H1 (cell line): ENCODE measurements at regions not wholly inside any gene's neighbourhood (a gene's known extent, or its start where the extent isn't known, plus 50 kb on each side); places are given as distances from the start of the nearest gene placed in this dataset.

ENCODE experiments used
- CTCF ChIA-PET: fragments of 300-600 bp; sonication (Branson Sonifier 250); formaldehyde crosslinking; loops from one replicate; lab custom pipeline; 2021; ENCODE audit not compliant: partially characterized antibody; lab: Charles Lee
- POLR2A ChIA-PET: fragments of 300-600 bp; sonication (Branson Sonifier 250); formaldehyde crosslinking; loops from one replicate; lab custom pipeline; 2021; ENCODE audit warnings: inconsistent platforms; ENCODE audit not compliant: partially characterized antibody; lab: Charles Lee
- DNase-seq, 2 experiments: peaks; one replicate each; pipeline versions ENCODE4 v3.0.0 to v3.0.0-alpha.2; 2010 to 2022; ENCODE audit warnings: low spot score in 2 of 2, low read depth in 1 of 2, mixed read lengths in 1 of 2
- FAIRE-seq: peaks from 2 replicates; lab custom pipeline; 2011; peaks lifted over from hg19 to GRCh38; lab: Jason Lieb, UNC
- H2AFZ ChIP-seq: 2 replicates; pipeline ENCODE4 v1.8.1; 2012; ENCODE audit warnings: low read length, inconsistent platforms
- H2AK5ac ChIP-seq: 2 replicates; pipeline ENCODE4 v1.6.1; 2013; ENCODE audit warnings: low read depth, low read length
- H2BK120ac ChIP-seq: replicated peaks from 2 replicates; pipeline ENCODE3; 2013; ENCODE audit warnings: low read depth, low read length, inconsistent platforms
- H2BK12ac ChIP-seq: 2 replicates; pipeline ENCODE4 v1.6.1; 2013; ENCODE audit warnings: low read depth, low read length
- H2BK15ac ChIP-seq: 2 replicates; pipeline ENCODE4 v1.6.1; 2013; ENCODE audit warnings: low read length
- H2BK20ac ChIP-seq: 2 replicates; pipeline ENCODE4 v1.6.1; 2013; ENCODE audit warnings: low read length
- H2BK5ac ChIP-seq: 2 replicates; pipeline ENCODE4 v1.6.1; 2013; ENCODE audit warnings: low read depth, low read length
- H3K14ac ChIP-seq: 2 replicates; pipeline ENCODE4 v1.6.1; 2013; ENCODE audit warnings: inconsistent platforms; ENCODE audit not compliant: insufficient read length
- H3K18ac ChIP-seq: 2 replicates; pipeline ENCODE4 v1.6.1; 2013; ENCODE audit warnings: low read length; ENCODE audit errors: extremely low read depth
- H3K23ac ChIP-seq: 2 replicates; pipeline ENCODE4 v1.6.1; 2013; ENCODE audit warnings: inconsistent platforms; ENCODE audit not compliant: insufficient read length
- H3K23me2 ChIP-seq: 2 replicates; pipeline ENCODE4 v1.6.1; 2013; ENCODE audit warnings: low read depth, low read length
- H3K27ac ChIP-seq: 2 replicates; pipeline ENCODE4 v1.6.1; 2011; ENCODE audit warnings: low read depth, low read length, inconsistent platforms
- H3K27me3 ChIP-seq, 4 experiments: replicated peaks in 1 of 4; 1 replicate in 1 of 4; 2 replicates in 3 of 4; pipeline versions ENCODE4 v1.6.1 to v1.8.1; 2011 to 2013; ENCODE audit warnings: low read length in 3 of 4, mild to moderate bottlenecking in 3 of 4, inconsistent platforms in 2 of 4, mixed read lengths in 2 of 4, moderate library complexity in 1 of 4; ENCODE audit not compliant: control insufficient read depth in 3 of 4, insufficient read depth in 3 of 4; ENCODE audit errors: extremely low read depth in 1 of 4
- H3K36me3 ChIP-seq, 4 experiments: 2 replicates each; pipeline versions ENCODE4 v1.6.1 to v1.8.1; 2011 to 2013; ENCODE audit warnings: mild to moderate bottlenecking in 4 of 4, low read length in 3 of 4, moderate library complexity in 2 of 4, control low read depth in 1 of 4, inconsistent platforms in 1 of 4; ENCODE audit not compliant: insufficient read depth in 4 of 4, control insufficient read depth in 2 of 4
- H3K4ac ChIP-seq: replicated peaks from 2 replicates; pipeline ENCODE3; 2013; ENCODE audit warnings: low read length, low read depth, mixed read lengths, inconsistent platforms; ENCODE audit not compliant: insufficient read length
- H3K4me1 ChIP-seq, 4 experiments: replicated peaks in 1 of 4; 1 replicate in 1 of 4; 2 replicates in 3 of 4; pipeline versions ENCODE4 v1.6.1 to v1.8.1; 2011 to 2013; ENCODE audit warnings: low read length in 3 of 4, inconsistent platforms in 2 of 4, mixed read lengths in 1 of 4; ENCODE audit not compliant: insufficient read depth in 4 of 4, control insufficient read depth in 3 of 4
- H3K4me2 ChIP-seq, 2 experiments: 2 replicates each; pipeline versions ENCODE4 v1.6.1 to v1.8.1; 2011 to 2013; ENCODE audit warnings: low read depth in 2 of 2, low read length in 2 of 2, control low read depth in 1 of 2, inconsistent platforms in 1 of 2, mild to moderate bottlenecking in 1 of 2; ENCODE audit not compliant: insufficient read depth in 1 of 2
- H3K4me3 ChIP-seq, 4 experiments: fragments of 200-600, 300-600 bp in 1 of 4; sonication (generic), shearing (Covaris generic), sonication (Bioruptor Twin) in 1 of 4; 2 replicates each; pipeline versions ENCODE4 v1.5.1 to v1.8.1; 2011 to 2016; ENCODE audit warnings: low read length in 4 of 4, low read depth in 3 of 4, control low read depth in 2 of 4, inconsistent platforms in 2 of 4, mild to moderate bottlenecking in 2 of 4, mixed read lengths in 1 of 4, moderate library complexity in 1 of 4; ENCODE audit not compliant: insufficient read depth in 2 of 4; ENCODE audit errors: extremely low read depth in 1 of 4
- H3K56ac ChIP-seq: replicated peaks from 2 replicates; pipeline ENCODE3; 2013; ENCODE audit warnings: low read depth, mild to moderate bottlenecking, mixed read lengths, low read length, inconsistent platforms; ENCODE audit not compliant: insufficient read length
- H3K79me1 ChIP-seq: 2 replicates; pipeline ENCODE4 v1.6.1; 2013; ENCODE audit warnings: low read depth, low read length, control low read depth
- H3K79me2 ChIP-seq, 2 experiments: 2 replicates each; pipeline versions ENCODE4 v1.6.1 to v1.8.1; 2012 to 2013; ENCODE audit warnings: low read length in 2 of 2, mild to moderate bottlenecking in 2 of 2, inconsistent platforms in 1 of 2; ENCODE audit not compliant: insufficient read depth in 2 of 2, control insufficient read depth in 1 of 2
- H3K9ac ChIP-seq, 4 experiments: replicated peaks in 1 of 4; 1 replicate in 1 of 4; 2 replicates in 3 of 4; pipeline versions ENCODE4 v1.6.1 to v1.8.1; 2011 to 2013; ENCODE audit warnings: low read depth in 3 of 4, low read length in 3 of 4, control low read depth in 2 of 4, mild to moderate bottlenecking in 2 of 4, moderate library complexity in 2 of 4, inconsistent platforms in 1 of 4; ENCODE audit errors: extremely low read depth in 1 of 4
- H3K9me3 ChIP-seq, 2 experiments: 2 replicates each; pipeline versions ENCODE4 v1.6.1 to v1.8.1; 2012 to 2013; ENCODE audit warnings: mild to moderate bottlenecking in 2 of 2, moderate library complexity in 2 of 2, control low read depth in 1 of 2, inconsistent platforms in 1 of 2, low read depth in 1 of 2, low read length in 1 of 2, mixed read lengths in 1 of 2; ENCODE audit not compliant: insufficient read depth in 2 of 2
- H4K20me1 ChIP-seq, 2 experiments: replicated peaks in 1 of 2; 2 replicates each; pipeline versions ENCODE3 to v1.8.1; 2011 to 2013; ENCODE audit warnings: inconsistent platforms in 2 of 2, low read length in 2 of 2, mild to moderate bottlenecking in 1 of 2; ENCODE audit not compliant: insufficient read depth in 2 of 2, control insufficient read depth in 1 of 2
- H4K5ac ChIP-seq: 2 replicates; pipeline ENCODE4 v1.6.1; 2013; ENCODE audit warnings: low read length, low read depth, mixed read lengths, inconsistent platforms; ENCODE audit not compliant: insufficient read length
- H4K8ac ChIP-seq: 2 replicates; pipeline ENCODE4 v1.8.0; 2013; ENCODE audit warnings: mild to moderate bottlenecking, moderate library complexity, low read length, inconsistent platforms; ENCODE audit not compliant: insufficient read depth; ENCODE audit errors: extremely low read depth
- H4K91ac ChIP-seq: replicated peaks from 2 replicates; pipeline ENCODE3; 2013; ENCODE audit warnings: low read length, mixed read lengths, inconsistent platforms; ENCODE audit not compliant: insufficient read length
- ATF3 ChIP-seq: IDR thresholded peaks from 2 replicates; pipeline ENCODE4 v1.6.1; 2011; ENCODE audit warnings: low read depth, mild to moderate bottlenecking, low read length; ENCODE audit not compliant: insufficient read depth
- BRCA1 ChIP-seq: IDR thresholded peaks from 2 replicates; pipeline ENCODE4 v1.6.1; 2012; ENCODE audit warnings: low read depth, low read length, improper control_type of control experiment
- CHD1 ChIP-seq: IDR thresholded peaks from 2 replicates; pipeline ENCODE4 v1.6.1; 2012; ENCODE audit warnings: low read depth, low read length, improper control_type of control experiment
- CTCF ChIP-seq, 3 experiments: IDR thresholded peaks; 1 replicate in 2 of 3; 2 replicates in 1 of 3; pipeline versions ENCODE4 v1.5.1 to v1.6.1; 2011; ENCODE audit warnings: low read length in 3 of 3, mild to moderate bottlenecking in 3 of 3, inconsistent platforms in 2 of 3, low read depth in 1 of 3, moderate library complexity in 1 of 3; ENCODE audit not compliant: insufficient read depth in 1 of 3; ENCODE audit errors: control extremely low read depth in 1 of 3
- EGR1 ChIP-seq: IDR thresholded peaks from 2 replicates; pipeline ENCODE4 v1.6.1; 2011; ENCODE audit warnings: low read depth, low read length, borderline replicate concordance
- GABPA ChIP-seq: IDR thresholded peaks from 2 replicates; pipeline ENCODE4 v1.6.1; 2011; ENCODE audit warnings: mild to moderate bottlenecking, low read length, moderate library complexity, borderline replicate concordance; ENCODE audit not compliant: insufficient read depth
- KDM4A ChIP-seq: IDR thresholded peaks from one replicate; pipeline ENCODE4 v1.7.1; 2012; ENCODE audit warnings: low read depth, mild to moderate bottlenecking, moderate library complexity, low read length, inconsistent platforms; ENCODE audit not compliant: severe bottlenecking
- SP1 ChIP-seq: IDR thresholded peaks from 2 replicates; pipeline ENCODE4 v1.6.1; 2011; ENCODE audit warnings: low read depth, low read length
- TAF1 ChIP-seq: IDR thresholded peaks from 2 replicates; pipeline ENCODE4 v1.6.1; 2011; ENCODE audit warnings: mild to moderate bottlenecking, low read depth, low read length
- TAF7 ChIP-seq: optimal IDR thresholded peaks from 2 replicates; pipeline ENCODE3; 2011; ENCODE audit warnings: low read depth, mild to moderate bottlenecking, inconsistent platforms, low read length, moderate library complexity, borderline replicate concordance
- USF2 ChIP-seq: IDR thresholded peaks from 2 replicates; pipeline ENCODE4 v1.6.1; 2011; ENCODE audit warnings: low read length, improper control_type of control experiment
- WGBS, 2 experiments: shearing (Covaris generic) in 1 of 2; methylation state at CpG; one replicate each; pipeline versions ENCODE4 v1.1.6 to v1.1.7; 2013 to 2015; ENCODE audit warnings: low lambda C conversion rate in 2 of 2, mixed read lengths in 2 of 2, inconsistent platforms in 1 of 2, low coverage in 1 of 2, missing lambda C conversion rate in 1 of 2; ENCODE audit not compliant: insufficient replicate concordance in 2 of 2, insufficient coverage in 1 of 2, insufficient read length in 1 of 2; ENCODE audit errors: extremely low coverage in 1 of 2, missing lambda C conversion rate in 1 of 2; 5-methylcytosine and 5-hydroxymethylcytosine counted together

GRCh38 chr12:23060161-23060560 lies 435.2 kb downstream of the ETNK1 start:
- no peak overlapping the region for H3K4ac ChIP-seq
- H3K18ac ChIP-seq = no peak overlapping the region
- no peak overlapping the region for H2BK5ac ChIP-seq
- H2BK20ac ChIP-seq = no peak overlapping the region
- no peaks in the 10 kb centered on the region for H3K4me1 ChIP-seq
- POLR2A ChIA-PET = no interaction called here
- no peaks in the 10 kb centered on the region for H3K79me2 ChIP-seq
- H3K14ac ChIP-seq = no peak overlapping the region
- no peak overlapping the region for H2BK120ac ChIP-seq
- no peaks in the 10 kb centered on the region; the same call in 1 of the 2 replicates for H3K23me2 ChIP-seq
- H3K36me3 ChIP-seq = no peaks in the 10 kb centered on the region
- FAIRE-seq = no peak
- no peak overlapping the region for H3K9ac ChIP-seq
- no peak overlapping the region for H3K56ac ChIP-seq
- H3K27me3 ChIP-seq = no peaks in the 10 kb centered on the region
- 83% methylated on average over 3 of the region's 3 CpGs; no CpG with 5 or more reads in 1 of the 2 experiments for WGBS, 2 experiments
- H3K4me3 ChIP-seq = no peak overlapping the region
- no peaks in the 10 kb centered on the region for H4K20me1 ChIP-seq
- no peak overlapping the region for H2AFZ ChIP-seq
- no peaks in the 10 kb centered on the region for H3K79me1 ChIP-seq
- CTCF ChIA-PET = interaction anchor here (0.6 to 3.8 kb wide), 3 partner anchors 71 to 203 kb away, joined by 3 to 14 read pairs (median 3); no protein-coding TSS in a partner anchor
- no peak overlapping the region for H2BK15ac ChIP-seq
- no peak overlapping the region for H2AK5ac ChIP-seq
- no peaks in the 10 kb centered on the region for H3K9me3 ChIP-seq
- no peak overlapping the region for H4K5ac ChIP-seq
- H3K4me2 ChIP-seq = no peak overlapping the region
- H3K27ac ChIP-seq = no peak overlapping the region
- no peak overlapping the region for H3K23ac ChIP-seq
- DNase-seq = no peak
- H4K91ac ChIP-seq = no peak overlapping the region
- no peak overlapping the region for H4K8ac ChIP-seq
- H2BK12ac ChIP-seq = no peak overlapping the region
- TF ChIP-seq GABPA (no peak), TAF7 (no peak), KDM4A (no peak), BRCA1 (no peak), CHD1 (no peak), TAF1 (no peak), SP1 (no peak), EGR1 (no peak), USF2 (no peak), CTCF (IDR thresholded peaks at IDR 0.05; ENCODE audit: control extremely low read depth in 1 of 3, insufficient read depth in 1 of 3, low read depth in 1 of 3, low read length in 3 of 3) (no peak), ATF3 (no peak)
